Endothelial cell of umbilical vein (primary cell): ENCODE measurements at regions not wholly inside any gene's neighbourhood (a gene's known extent, or its start where the extent isn't known, plus 50 kb on each side); places are given as distances from the start of the nearest gene placed in this dataset.

Experiments
- BruUV-seq: library from RNA; stranded (reverse); fragments of 400-500 nt; replicated peaks from 2 replicates; lab custom pipeline; 2021; lab: Mats Ljungman, UMichigan
- CTCF ChIA-PET: fragments of 300-600, 350-600 bp; sonication (Branson Sonifier 250); formaldehyde crosslinking; loops from one replicate; lab custom pipeline; 2021; ENCODE audit warnings: antibody characterized with exemption, inconsistent platforms; lab: Charles Lee
- POLR2A ChIA-PET: fragments of 300-600, 350-600 bp; sonication (Branson Sonifier 250); formaldehyde crosslinking; loops from one replicate; lab custom pipeline; 2021; ENCODE audit warnings: antibody characterized with exemption, inconsistent platforms; lab: Charles Lee
- DNase-seq: peaks from one replicate; pipeline ENCODE4 v3.0.0-alpha.2; 2011; ENCODE audit warnings: low read depth, low spot score
- FAIRE-seq: peaks from 2 replicates; lab custom pipeline; 2011; peaks lifted over from hg19 to GRCh38; lab: Jason Lieb, UNC
- H2AFZ ChIP-seq: 2 replicates; pipeline ENCODE4 v1.6.0; 2012; ENCODE audit warnings: low read depth, low read length, control low read depth, inconsistent platforms
- H3K27ac ChIP-seq: 2 replicates; pipeline ENCODE4 v1.5.1; 2011; ENCODE audit warnings: low read depth, mild to moderate bottlenecking, control low read depth, low read length, moderate library complexity; ENCODE audit not compliant: insufficient read depth
- H3K27me3 ChIP-seq, 2 experiments: 2 replicates each; pipeline versions ENCODE4 v1.6.0 to v1.6.1; 2011; ENCODE audit warnings: low read length in 2 of 2, mixed read lengths in 1 of 2; ENCODE audit not compliant: control insufficient read depth in 2 of 2, insufficient read depth in 2 of 2
- H3K36me3 ChIP-seq, 2 experiments: 2 replicates in 1 of 2; 3 replicates in 1 of 2; pipeline ENCODE4 v1.5.1; 2011; ENCODE audit warnings: low read length in 2 of 2, mild to moderate bottlenecking in 1 of 2, moderate library complexity in 1 of 2; ENCODE audit not compliant: control insufficient read depth in 2 of 2, insufficient read depth in 2 of 2; ENCODE audit errors: extremely low read depth in 1 of 2
- H3K4me1 ChIP-seq: 3 replicates; pipeline ENCODE4 v1.5.1; 2011; ENCODE audit warnings: mild to moderate bottlenecking, low read length; ENCODE audit not compliant: control insufficient read depth, insufficient read depth; ENCODE audit errors: extremely low read depth
- H3K4me2 ChIP-seq: 2 replicates; pipeline ENCODE4 v1.6.1; 2011; ENCODE audit warnings: low read length, control low read depth, mixed read lengths; ENCODE audit not compliant: insufficient read depth
- H3K4me3 ChIP-seq, 3 experiments: fragments of 200-600 bp in 1 of 3; sonication (generic), shearing (Covaris generic) in 1 of 3; replicated peaks in 1 of 3; 2 replicates each; pipeline ENCODE4 v1.5.1; 2011 to 2016; ENCODE audit warnings: control low read depth in 3 of 3, low read length in 3 of 3, mild to moderate bottlenecking in 2 of 3, inconsistent platforms in 1 of 3, low read depth in 1 of 3, moderate library complexity in 1 of 3; ENCODE audit not compliant: insufficient read depth in 1 of 3
- H3K79me2 ChIP-seq: 2 replicates; pipeline ENCODE4 v1.6.0; 2012; ENCODE audit warnings: low read length, inconsistent platforms; ENCODE audit not compliant: control insufficient read depth, insufficient read depth
- H3K9ac ChIP-seq: replicated peaks from 2 replicates; pipeline ENCODE3; 2011; ENCODE audit warnings: low read length, control low read depth; ENCODE audit not compliant: insufficient read depth; ENCODE audit errors: extremely low read depth
- H3K9me1 ChIP-seq: replicated peaks from 3 replicates; pipeline ENCODE4 v1.6.0; 2011; ENCODE audit warnings: mild to moderate bottlenecking, low read length; ENCODE audit not compliant: control insufficient read depth, insufficient read depth; ENCODE audit errors: extremely low read depth
- H3K9me3 ChIP-seq: replicated peaks from 2 replicates; pipeline ENCODE4 v1.5.1; 2012; ENCODE audit warnings: low read length, inconsistent platforms; ENCODE audit not compliant: control insufficient read depth, insufficient read depth
- H4K20me1 ChIP-seq: replicated peaks from 2 replicates; pipeline ENCODE3; 2011; ENCODE audit warnings: mild to moderate bottlenecking, low read length; ENCODE audit not compliant: control insufficient read depth, insufficient read depth; ENCODE audit errors: extremely low read depth
- EZH2 ChIP-seq: IDR thresholded peaks from 2 replicates; pipeline ENCODE4 v1.6.1; 2012; ENCODE audit warnings: borderline replicate concordance, low read depth, mild to moderate bottlenecking, moderate library complexity, low read length, inconsistent platforms; ENCODE audit not compliant: severe bottlenecking
- FOS ChIP-seq: IDR thresholded peaks from 2 replicates; pipeline ENCODE4 v1.6.1; 2011; ENCODE audit warnings: mild to moderate bottlenecking, low read length, moderate library complexity, borderline replicate concordance; ENCODE audit not compliant: insufficient read depth
- GATA2 ChIP-seq: IDR thresholded peaks from 2 replicates; pipeline ENCODE4 v1.7.0; 2011; ENCODE audit warnings: low read depth, mild to moderate bottlenecking, moderate library complexity, mixed read lengths, low read length; ENCODE audit not compliant: insufficient read length, insufficient read depth
- JUN ChIP-seq: IDR thresholded peaks from 2 replicates; pipeline ENCODE4 v1.6.1; 2011; ENCODE audit warnings: borderline replicate concordance, low read depth; ENCODE audit not compliant: insufficient read length, insufficient read depth
- MYC ChIP-seq: IDR thresholded peaks from one replicate; pipeline ENCODE4 v1.6.1; 2011; ENCODE audit warnings: mild to moderate bottlenecking, low read depth, low read length
- POLR2A ChIP-seq: IDR thresholded peaks from 2 replicates; pipeline ENCODE4 v1.6.1; 2012; ENCODE audit warnings: low read depth, mild to moderate bottlenecking, control low read depth, low read length
- POLR2AphosphoS5 ChIP-seq: IDR thresholded peaks from 2 replicates; pipeline ENCODE4 v1.6.1; 2012; ENCODE audit warnings: low read depth, mild to moderate bottlenecking, control low read depth, low read length, moderate library complexity; ENCODE audit not compliant: insufficient read depth
- dilution Hi-C: fragments of 300-500 bp; cut with MboI; formaldehyde crosslinking; loops from one replicate; pipeline ENCODE4 v1.15.0; 2019; ENCODE audit warnings: low sequenced_read_pairs; ENCODE audit not compliant: extremely low pct_ligation_motif_present
- intact Hi-C: fragments of 100-400 bp; cut with micrococcal nuclease; formaldehyde crosslinking; loops from one replicate; pipeline ENCODE4 v1.10.0; 2022
- TF ChIP-seq, protein P1 (sequence below): IDR thresholded peaks from 2 replicates; pipeline ENCODE4 v1.6.1; 2011; ENCODE audit not compliant: insufficient read depth, insufficient read length
- TF ChIP-seq, protein P2 (sequence below), 2 donors: IDR thresholded peaks; 1 replicate in 1 of 2; 2 replicates in 1 of 2; pipeline ENCODE4 v1.5.1; 2011; ENCODE audit warnings: low read length in 2 of 2, mild to moderate bottlenecking in 2 of 2, moderate library complexity in 2 of 2, control low read depth in 1 of 2, inconsistent platforms in 1 of 2, low read depth in 1 of 2; ENCODE audit not compliant: insufficient read depth in 1 of 2; ENCODE audit errors: extremely low read depth in 1 of 2

DNA sequence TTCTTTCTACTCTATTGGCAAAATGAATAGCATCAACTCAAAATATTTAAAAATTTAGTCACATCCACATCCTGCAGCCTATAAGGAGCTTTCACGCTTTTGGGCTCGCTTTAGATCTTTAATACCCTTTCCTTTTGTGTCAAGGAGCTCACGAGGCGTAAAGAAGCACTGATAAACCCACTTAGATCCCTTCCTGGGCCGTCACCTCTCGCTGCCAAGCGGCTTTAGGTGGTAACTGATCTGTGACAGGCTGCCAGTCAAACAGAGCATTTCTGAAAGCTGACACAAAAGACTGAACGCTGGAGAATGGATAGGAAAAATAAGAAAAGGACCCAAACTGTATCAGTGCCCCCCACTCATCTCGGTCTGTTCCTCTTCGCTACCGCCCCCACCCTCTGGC lies 385.7 kb upstream of the MMS22L start:
- DNase-seq (no peak), FAIRE-seq (no peak)
- H3K36me3 ChIP-seq: no peaks in the 10 kb centered on the region
- BruUV-seq: no TSS peak
- ChIA-PET POLR2A (no interaction called here), CTCF (no interaction called here)
- H3K9me1 ChIP-seq: no peaks in the 10 kb centered on the region
- no peaks in the 10 kb centered on the region for H3K4me1 ChIP-seq
- TF ChIP-seq GATA2: no peak
- TF ChIP-seq JUN: no peak
- no peak for TF ChIP-seq POLR2A
- TF ChIP-seq, protein P1, sequence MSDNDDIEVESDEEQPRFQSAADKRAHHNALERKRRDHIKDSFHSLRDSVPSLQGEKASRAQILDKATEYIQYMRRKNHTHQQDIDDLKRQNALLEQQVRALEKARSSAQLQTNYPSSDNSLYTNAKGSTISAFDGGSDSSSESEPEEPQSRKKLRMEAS: no peak
- TF ChIP-seq, protein P2, sequence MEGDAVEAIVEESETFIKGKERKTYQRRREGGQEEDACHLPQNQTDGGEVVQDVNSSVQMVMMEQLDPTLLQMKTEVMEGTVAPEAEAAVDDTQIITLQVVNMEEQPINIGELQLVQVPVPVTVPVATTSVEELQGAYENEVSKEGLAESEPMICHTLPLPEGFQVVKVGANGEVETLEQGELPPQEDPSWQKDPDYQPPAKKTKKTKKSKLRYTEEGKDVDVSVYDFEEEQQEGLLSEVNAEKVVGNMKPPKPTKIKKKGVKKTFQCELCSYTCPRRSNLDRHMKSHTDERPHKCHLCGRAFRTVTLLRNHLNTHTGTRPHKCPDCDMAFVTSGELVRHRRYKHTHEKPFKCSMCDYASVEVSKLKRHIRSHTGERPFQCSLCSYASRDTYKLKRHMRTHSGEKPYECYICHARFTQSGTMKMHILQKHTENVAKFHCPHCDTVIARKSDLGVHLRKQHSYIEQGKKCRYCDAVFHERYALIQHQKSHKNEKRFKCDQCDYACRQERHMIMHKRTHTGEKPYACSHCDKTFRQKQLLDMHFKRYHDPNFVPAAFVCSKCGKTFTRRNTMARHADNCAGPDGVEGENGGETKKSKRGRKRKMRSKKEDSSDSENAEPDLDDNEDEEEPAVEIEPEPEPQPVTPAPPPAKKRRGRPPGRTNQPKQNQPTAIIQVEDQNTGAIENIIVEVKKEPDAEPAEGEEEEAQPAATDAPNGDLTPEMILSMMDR (IDR thresholded peaks at IDR 0.05; ENCODE audit: extremely low read depth in 1 of 2, insufficient read depth in 1 of 2, low read depth in 1 of 2, low read length in 2 of 2): no peak
- no peak for TF ChIP-seq EZH2
- no peak for TF ChIP-seq FOS
- TF ChIP-seq MYC: no peak
- TF ChIP-seq POLR2AphosphoS5: no peak
- no peak overlapping the region for H3K4me2 ChIP-seq
- H3K4me3 ChIP-seq: no peak overlapping the region
- dilution Hi-C loops: no loop called here
- no peak overlapping the region for H3K9ac ChIP-seq
- no peaks in the 10 kb centered on the region for H3K9me3 ChIP-seq
- H3K79me2 ChIP-seq: no peaks in the 10 kb centered on the region
- intact Hi-C loops: no loop called here
- H3K27me3 ChIP-seq: no peaks in the 10 kb centered on the region
- no peaks in the 10 kb centered on the region for H4K20me1 ChIP-seq
- H3K27ac ChIP-seq: no peak overlapping the region
- no peak overlapping the region for H2AFZ ChIP-seq
